T-helper 1 cell treated with Interleukin-12 subunit alpha and Interleukin-12 subunit beta and Interleukin-4 antibody, amounts not matched to agents 30 μg/mL and 1 μg/mL, for 36 hours (primary cell): ENCODE measurements at regions not wholly inside any gene's neighbourhood (a gene's known extent, or its start where the extent isn't known, plus 50 kb on each side); places are given as distances from the start of the nearest gene placed in this dataset.
A peak's percentile ranks its signal among the peaks of the same experiment; 100 is the strongest.
"Not testable (repeated sequence)": the region's sequence is repeated elsewhere in the genome, so short reads cannot be mapped to it uniquely, and the experiment has no call there.

Experiments
- H3K27ac Mint-ChIP-seq: one replicate; pipeline ENCODE4 v1.8.0; 2021; ENCODE audit warnings: mild to moderate bottlenecking, mixed read lengths
- H3K27me3 Mint-ChIP-seq: one replicate; pipeline ENCODE4 v1.8.0; 2021; ENCODE audit warnings: low read depth, mixed read lengths
- H3K36me3 Mint-ChIP-seq: one replicate; pipeline ENCODE4 v1.8.0; 2021; ENCODE audit warnings: low read depth, mixed read lengths
- H3K4me1 Mint-ChIP-seq: one replicate; pipeline ENCODE4 v1.8.0; 2021; ENCODE audit warnings: low read depth, mixed read lengths
- H3K4me3 Mint-ChIP-seq: one replicate; pipeline ENCODE4 v1.8.0; 2021; ENCODE audit warnings: mild to moderate bottlenecking, moderate library complexity, mixed read lengths
- H3K9me3 Mint-ChIP-seq: one replicate; pipeline ENCODE4 v1.8.0; 2021; ENCODE audit warnings: mixed read lengths

GRCh38 chr10:46170789-46171188 lies 116.0 kb upstream of the ANTXRL start:
- Mint-ChIP-seq H3K36me3 (peaks cover 2% of the 10 kb centered on the region), H3K9me3 (peaks cover 5% of the 10 kb centered on the region), H3K4me3 (no peak overlapping the region), H3K27ac (no peak overlapping the region), H3K27me3 (peaks cover 33% of the 10 kb centered on the region), H3K4me1 (no peaks in the 10 kb centered on the region)

GRCh38 chr10:46171661-46172060 lies 115.1 kb upstream of the ANTXRL start:
- H3K4me1 Mint-ChIP-seq, result no peaks in the 10 kb centered on the region
- no peak overlapping the region for H3K27ac Mint-ChIP-seq
- H3K9me3 Mint-ChIP-seq, result peaks cover 5% of the 10 kb centered on the region
- peaks cover 2% of the 10 kb centered on the region for H3K36me3 Mint-ChIP-seq
- no peak overlapping the region for H3K4me3 Mint-ChIP-seq
- peaks cover 33% of the 10 kb centered on the region for H3K27me3 Mint-ChIP-seq

- H3K27ac Mint-ChIP-seq, result no peak overlapping the region
- H3K9me3 Mint-ChIP-seq, result peaks cover 5% of the 10 kb centered on the region
- H3K27me3 Mint-ChIP-seq, result peaks cover 10% of the 10 kb centered on the region
- no peaks in the 10 kb centered on the region for H3K4me1 Mint-ChIP-seq
- H3K4me3 Mint-ChIP-seq, result no peak overlapping the region
- H3K36me3 Mint-ChIP-seq, result peaks cover 2% of the 10 kb centered on the region
Observed at GRCh38 chr10:46175296-46175695, 111.5 kb upstream of the ANTXRL start.

- Mint-ChIP-seq H3K36me3 (peaks cover under 1% of the 10 kb centered on the region), H3K4me3 (no peak overlapping the region), H3K9me3 (peaks cover under 1% of the 10 kb centered on the region), H3K27me3 (peaks cover 6% of the 10 kb centered on the region), H3K4me1 (no peaks in the 10 kb centered on the region), H3K27ac (no peak overlapping the region)
Observed at GRCh38 chr10:46175831-46176230, 111.0 kb upstream of the ANTXRL start.

- not testable (repeated sequence) for H3K36me3 Mint-ChIP-seq, H3K27me3 Mint-ChIP-seq, H3K27ac Mint-ChIP-seq, H3K4me3 Mint-ChIP-seq, H3K9me3 Mint-ChIP-seq, H3K4me1 Mint-ChIP-seq
Observed at GRCh38 chr10:46187431-46187830, 99.4 kb upstream of the ANTXRL start.

GRCh38 chr10:46197050-46197449 lies 89.7 kb upstream of the ANTXRL start:
- Mint-ChIP-seq H3K27ac (no peak overlapping the region), H3K9me3 (no peaks in the 10 kb centered on the region), H3K4me1 (no peaks in the 10 kb centered on the region), H3K27me3 (no peaks in the 10 kb centered on the region), H3K36me3 (no peaks in the 10 kb centered on the region), H3K4me3 (no peak overlapping the region)

GRCh38 chr10:46198516-46198915 lies 88.3 kb upstream of the ANTXRL start:
- no peak overlapping the region for H3K4me3 Mint-ChIP-seq
- H3K27ac Mint-ChIP-seq, result no peak overlapping the region
- H3K4me1 Mint-ChIP-seq, result no peaks in the 10 kb centered on the region
- H3K9me3 Mint-ChIP-seq, result no peaks in the 10 kb centered on the region
- no peaks in the 10 kb centered on the region for H3K27me3 Mint-ChIP-seq
- no peaks in the 10 kb centered on the region for H3K36me3 Mint-ChIP-seq

GRCh38 chr10:46202405-46202804 lies 84.4 kb upstream of the ANTXRL start:
- H3K27ac Mint-ChIP-seq, H3K4me1 Mint-ChIP-seq, H3K4me3 Mint-ChIP-seq, H3K9me3 Mint-ChIP-seq, H3K27me3 Mint-ChIP-seq, H3K36me3 Mint-ChIP-seq: not testable (repeated sequence)

- H3K27me3 Mint-ChIP-seq, H3K4me1 Mint-ChIP-seq, H3K27ac Mint-ChIP-seq, H3K36me3 Mint-ChIP-seq, H3K4me3 Mint-ChIP-seq, H3K9me3 Mint-ChIP-seq: not testable (repeated sequence)
Observed at GRCh38 chr10:46204482-46205102, 82.2 kb upstream of the ANTXRL start.

- H3K4me1 Mint-ChIP-seq, H3K27me3 Mint-ChIP-seq, H3K36me3 Mint-ChIP-seq, H3K27ac Mint-ChIP-seq, H3K4me3 Mint-ChIP-seq, H3K9me3 Mint-ChIP-seq: not testable (repeated sequence)
Observed at GRCh38 chr10:46210427-46210826, 76.4 kb upstream of the ANTXRL start.

GRCh38 chr10:46215426-46215825 lies 71.4 kb upstream of the ANTXRL start:
- Mint-ChIP-seq H3K27ac (no peak overlapping the region), H3K9me3 (no peaks in the 10 kb centered on the region), H3K4me3 (no peak overlapping the region)

GRCh38 chr10:46216003-46216634 lies 70.7 kb upstream of the ANTXRL start:
- H3K4me1 Mint-ChIP-seq, result peaks cover 9% of the 10 kb centered on the region
- H3K27me3 Mint-ChIP-seq, result no peaks in the 10 kb centered on the region
- H3K36me3 Mint-ChIP-seq, result peaks cover 20% of the 10 kb centered on the region
- no peaks in the 10 kb centered on the region for H3K9me3 Mint-ChIP-seq
- H3K27ac Mint-ChIP-seq, result no peak overlapping the region
- H3K4me3 Mint-ChIP-seq, result no peak overlapping the region

More at GRCh38 chr10:46215426-46215825, 71.4 kb upstream of the ANTXRL start:
- Mint-ChIP-seq H3K36me3 (peaks cover 20% of the 10 kb centered on the region), H3K4me1 (peaks cover 9% of the 10 kb centered on the region), H3K27me3 (no peaks in the 10 kb centered on the region)

GRCh38 chr10:46216836-46217751 lies 69.7 kb upstream of the ANTXRL start:
- peaks cover 20% of the 10 kb centered on the region for H3K36me3 Mint-ChIP-seq

GRCh38 chr10:46217752-46218453 lies 68.9 kb upstream of the ANTXRL start:
- Mint-ChIP-seq H3K9me3 (no peaks in the 10 kb centered on the region), H3K4me1 (peaks cover 9% of the 10 kb centered on the region), H3K36me3 (peaks cover 20% of the 10 kb centered on the region), H3K27ac (peak overlapping the region; percentile 49), H3K27me3 (no peaks in the 10 kb centered on the region), H3K4me3 (no peak overlapping the region)

More at GRCh38 chr10:46216836-46217751, 69.7 kb upstream of the ANTXRL start:
- no peak overlapping the region for H3K4me3 Mint-ChIP-seq
- peaks cover 9% of the 10 kb centered on the region for H3K4me1 Mint-ChIP-seq
- no peak overlapping the region for H3K27ac Mint-ChIP-seq
- H3K27me3 Mint-ChIP-seq, result no peaks in the 10 kb centered on the region
- no peaks in the 10 kb centered on the region for H3K9me3 Mint-ChIP-seq
